HepG2 (cell line): ENCODE measurements at regions not wholly inside any gene's neighbourhood (a gene's known extent, or its start where the extent isn't known, plus 50 kb on each side); places are given as distances from the start of the nearest gene placed in this dataset.

Source experiments
- ATAC-seq: fragments of 200-7000 bp; cut with Tn5 transposase; 3 replicates; pipeline ENCODE4 v1.9.1; 2020; ENCODE audit warnings: mild to moderate bottlenecking, moderate library complexity
- BruUV-seq: library from RNA; stranded (reverse); fragments of 400-500 nt; replicated peaks from 2 replicates; lab custom pipeline; 2021; lab: Mats Ljungman, UMichigan
- CTCF ChIA-PET: fragments of 300-600 bp; formaldehyde crosslinking; extraction: SDS; loops from one replicate; lab custom pipeline; 2021; ENCODE audit warnings: low total read pairs, inconsistent platforms, low intra/inter-chr PET ratio; lab: Yijun Ruan, JAX
- POLR2A ChIA-PET: fragments of 350-600 bp; sonication (Branson Sonifier 250); formaldehyde crosslinking; loops from one replicate; lab custom pipeline; 2020; ENCODE audit warnings: antibody characterized with exemption, inconsistent platforms; lab: Yijun Ruan, JAX
- DNase-seq: peaks from one replicate; pipeline ENCODE4 v3.0.0-alpha.2; 2015; ENCODE audit warnings: low spot score
- FAIRE-seq: peaks from 3 replicates; lab custom pipeline; 2011; peaks lifted over from hg19 to GRCh38; lab: Jason Lieb, UNC
- H2AFZ ChIP-seq: one replicate; pipeline ENCODE4 v1.6.1; 2011; ENCODE audit warnings: low read length, inconsistent platforms
- H3K27ac ChIP-seq: fragments of 300-600 bp; 3 replicates; pipeline ENCODE4 v1.8.0; 2011; ENCODE audit warnings: mixed run types, mild to moderate bottlenecking, mixed read lengths, low read length, inconsistent platforms; ENCODE audit not compliant: insufficient read depth; ENCODE audit errors: extremely low read length
- H3K27me3 ChIP-seq, 2 experiments: fragments of 200-600 bp in 1 of 2; 2 replicates in 1 of 2; 3 replicates in 1 of 2; pipeline versions ENCODE4 v1.6.0 to v1.8.0; 2011; ENCODE audit warnings: low read length in 2 of 2, mild to moderate bottlenecking in 2 of 2, moderate library complexity in 2 of 2, inconsistent platforms in 1 of 2; ENCODE audit not compliant: insufficient read depth in 2 of 2, control insufficient read depth in 1 of 2
- H3K36me3 ChIP-seq, 2 experiments: fragments of 200-600 bp in 1 of 2; replicated peaks in 1 of 2; 2 replicates in 1 of 2; 3 replicates in 1 of 2; pipeline versions ENCODE4 v1.5.1 to v1.8.0; 2011; ENCODE audit warnings: low read length in 2 of 2, inconsistent platforms in 1 of 2; ENCODE audit not compliant: insufficient read depth in 2 of 2, control insufficient read depth in 1 of 2
- H3K4me1 ChIP-seq: 2 replicates; pipeline ENCODE4 v1.5.1; 2012; ENCODE audit warnings: low read length, inconsistent platforms; ENCODE audit not compliant: insufficient read depth
- H3K4me2 ChIP-seq: 2 replicates; pipeline ENCODE4 v1.6.0; 2011; ENCODE audit warnings: low read depth, low read length, inconsistent platforms
- H3K4me3 ChIP-seq, 3 experiments: fragments of 200-600 bp in 1 of 3; sonication (generic), shearing (Covaris generic) in 1 of 3; replicated peaks in 1 of 3; 2 replicates each; pipeline ENCODE4 v1.5.1; 2011 to 2016; ENCODE audit warnings: low read length in 3 of 3, inconsistent platforms in 2 of 3, low read depth in 2 of 3, mild to moderate bottlenecking in 2 of 3, control low read depth in 1 of 3, mixed read lengths in 1 of 3; ENCODE audit not compliant: insufficient read depth in 1 of 3
- H3K79me2 ChIP-seq: one replicate; pipeline ENCODE4 v1.6.1; 2011; ENCODE audit warnings: low read length, inconsistent platforms; ENCODE audit not compliant: insufficient read depth
- H3K9ac ChIP-seq: 2 replicates; pipeline ENCODE4 v1.6.0; 2011; ENCODE audit warnings: mild to moderate bottlenecking, low read depth, low read length, inconsistent platforms; ENCODE audit not compliant: insufficient read depth
- H3K9me3 ChIP-seq: 2 replicates; pipeline ENCODE4 v1.5.1; 2012; ENCODE audit warnings: mild to moderate bottlenecking, low read length
- H4K20me1 ChIP-seq: 2 replicates; pipeline ENCODE4 v1.6.0; 2011; ENCODE audit warnings: inconsistent platforms, mild to moderate bottlenecking, low read length, moderate library complexity; ENCODE audit not compliant: insufficient read depth
- CCAR2 ChIP-seq: fragments of 200-400 bp; formaldehyde crosslinking; optimal IDR thresholded peaks from 2 replicates; pipeline ENCODE3; 2018; ENCODE audit warnings: low read depth, mild to moderate bottlenecking, low read length, moderate library complexity
- FLYWCH1 ChIP-seq: sonication (generic); formaldehyde crosslinking; IDR thresholded peaks from 2 replicates; pipeline ENCODE4 v1.8.1; 2023; ENCODE audit warnings: mild to moderate bottlenecking, missing genetic modification reagents
- PRPF4 ChIP-seq: fragments of 200-400 bp; formaldehyde crosslinking; IDR thresholded peaks from 2 replicates; pipeline ENCODE4 v1.6.1; 2016; ENCODE audit warnings: low read length, low read depth; ENCODE audit not compliant: poor library complexity, severe bottlenecking
- REPIN1 ChIP-seq: sonication (generic); formaldehyde crosslinking; IDR thresholded peaks from 2 replicates; pipeline ENCODE4 v1.8.0; 2022; ENCODE audit warnings: missing genetic modification reagents, low read depth, mild to moderate bottlenecking, borderline replicate concordance
- ZNF101 ChIP-seq: sonication (generic); formaldehyde crosslinking; IDR thresholded peaks from 2 replicates; pipeline ENCODE4 v1.4.0; 2020; ENCODE audit warnings: mild to moderate bottlenecking, low read depth, missing genetic modification reagents, borderline replicate concordance
- ZNF24 ChIP-seq: fragments of 450-650 bp; IDR thresholded peaks from 2 replicates; pipeline ENCODE4 v1.6.1; 2017; ENCODE audit warnings: antibody characterized with exemption, mild to moderate bottlenecking
- ZNF33B ChIP-seq: sonication (generic); formaldehyde crosslinking; IDR thresholded peaks from 2 replicates; pipeline ENCODE4 v1.5.1; 2020; ENCODE audit warnings: mild to moderate bottlenecking, missing genetic modification reagents
- ZNF550 ChIP-seq: sonication (generic); formaldehyde crosslinking; IDR thresholded peaks from 2 replicates; pipeline ENCODE4 v1.4.0; 2020; ENCODE audit warnings: mild to moderate bottlenecking, missing genetic modification reagents, borderline replicate concordance
- ZNF839 ChIP-seq: sonication (generic); formaldehyde crosslinking; IDR thresholded peaks from 2 replicates; pipeline ENCODE4 v1.4.0; 2020; ENCODE audit warnings: missing genetic modification reagents, mild to moderate bottlenecking, borderline replicate concordance
- ZNF891 ChIP-seq: sonication (generic); formaldehyde crosslinking; IDR thresholded peaks from 2 replicates; pipeline ENCODE4 v1.5.0; 2020; ENCODE audit warnings: mild to moderate bottlenecking, missing genetic modification reagents
- WGBS: methylation state at CpG from one replicate; pipeline ENCODE4 v1.1.6; 2017; ENCODE audit warnings: low lambda C conversion rate; 5-methylcytosine and 5-hydroxymethylcytosine counted together
- in situ Hi-C: cut with HindIII; loops from 2 replicates; pipeline ENCODE4 v1.10.0; 2017; ENCODE audit warnings: low pct_unique_long_range_greater_than_20kb; ENCODE audit not compliant: extremely low pct_ligation_motif_present
- intact Hi-C: fragments of 100-400 bp; cut with micrococcal nuclease; formaldehyde crosslinking; loops from one replicate; pipeline ENCODE4 v1.10.0; 2022; ENCODE audit not compliant: unreplicated experiment

DNA sequence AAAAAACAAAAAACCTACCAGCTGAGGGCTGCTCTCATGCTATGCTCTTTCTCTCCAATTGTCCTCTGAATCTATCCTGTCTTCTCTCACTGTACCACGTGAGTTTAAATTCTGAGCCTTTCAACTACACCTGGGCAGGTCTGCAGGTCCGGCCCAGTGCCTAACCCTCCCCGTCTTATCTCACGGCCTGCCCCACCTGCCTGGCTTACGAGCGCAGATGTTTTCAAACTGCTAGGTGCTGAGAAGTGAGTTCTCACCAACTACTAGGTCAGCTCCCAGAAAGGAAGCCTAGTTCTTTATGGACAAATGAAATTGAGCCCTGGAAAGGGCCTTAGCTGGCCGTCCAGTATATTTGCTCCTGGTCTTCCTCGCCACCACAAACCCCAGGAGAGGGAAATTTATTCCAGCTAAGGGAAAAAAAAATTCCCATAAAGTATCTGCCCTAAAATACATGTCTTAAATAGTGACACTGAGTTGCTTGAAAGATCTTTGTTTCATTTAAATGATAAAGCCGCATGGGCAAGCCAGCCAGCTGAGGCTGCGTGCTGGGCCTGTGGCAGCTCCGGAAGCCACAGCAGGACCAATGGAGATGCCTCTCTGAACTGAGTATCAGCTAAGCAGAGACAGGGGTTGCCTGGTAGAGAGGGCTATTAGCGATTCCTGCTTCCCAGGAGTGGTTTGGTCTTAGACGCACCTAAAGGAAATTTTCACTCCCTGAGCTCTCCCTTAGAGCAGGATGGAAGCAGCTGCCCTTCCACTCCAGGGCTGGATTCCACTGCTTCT is 92.5 kb upstream of the NCK2 start:
- Histone ChIP-seq H3K27me3 (peaks cover 0 to 19% of the 10 kb centered on the region in 2 experiments; a peak in 4 of 5 replicates), H3K27ac (no peak overlapping the region), H3K9ac (no peak overlapping the region), H3K36me3 (no peaks in the 10 kb centered on the region), H3K4me2 (no peak overlapping the region), H3K4me3 (no peak overlapping the region), H3K9me3 (no peaks in the 10 kb centered on the region), H4K20me1 (no peaks in the 10 kb centered on the region), H2AFZ (no peak overlapping the region), H3K79me2 (no peaks in the 10 kb centered on the region), H3K4me1 (no peaks in the 10 kb centered on the region)
- BruUV-seq = no TSS peak
- no peak for TF ChIP-seq CCAR2
- TF ChIP-seq REPIN1 (CRISPR knock-in tag) = no peak
- TF ChIP-seq ZNF24 = no peak
- no peak for TF ChIP-seq ZNF33B (CRISPR knock-in tag)
- no peak for TF ChIP-seq ZNF550 (CRISPR knock-in tag)
- no peak for TF ChIP-seq ZNF891 (CRISPR knock-in tag)
- TF ChIP-seq PRPF4 = no peak
- no peak for TF ChIP-seq ZNF101 (CRISPR knock-in tag)
- no peak for TF ChIP-seq FLYWCH1 (CRISPR knock-in tag)
- no peak for TF ChIP-seq ZNF839 (CRISPR knock-in tag)
- WGBS = 57% methylated on average over 13 of the region's 13 CpGs
- in situ Hi-C loops = no loop called here
- ATAC-seq = no peak
- CTCF ChIA-PET = no interaction called here
- intact Hi-C loops = no loop called here
- no peak for FAIRE-seq
- no peak for DNase-seq
- POLR2A ChIA-PET = no interaction called here
